Left kidney (tissue), 1 donor: ENCODE measurements at regions not wholly inside any gene's neighbourhood (a gene's known extent, or its start where the extent isn't known, plus 50 kb on each side); places are given as distances from the start of the nearest gene placed in this dataset.
"Not testable (repeated sequence)": the region's sequence is repeated elsewhere in the genome, so short reads cannot be mapped to it uniquely, and the experiment has no call there.

Experiments
- DNase-seq: peaks from one replicate; pipeline ENCODE4 v3.0.0-alpha.2; 2013

- no peak for DNase-seq
These were observed 63.3 kb upstream of the VIPR2 start for GRCh38 chr7:159207951-159208350.

DNA sequence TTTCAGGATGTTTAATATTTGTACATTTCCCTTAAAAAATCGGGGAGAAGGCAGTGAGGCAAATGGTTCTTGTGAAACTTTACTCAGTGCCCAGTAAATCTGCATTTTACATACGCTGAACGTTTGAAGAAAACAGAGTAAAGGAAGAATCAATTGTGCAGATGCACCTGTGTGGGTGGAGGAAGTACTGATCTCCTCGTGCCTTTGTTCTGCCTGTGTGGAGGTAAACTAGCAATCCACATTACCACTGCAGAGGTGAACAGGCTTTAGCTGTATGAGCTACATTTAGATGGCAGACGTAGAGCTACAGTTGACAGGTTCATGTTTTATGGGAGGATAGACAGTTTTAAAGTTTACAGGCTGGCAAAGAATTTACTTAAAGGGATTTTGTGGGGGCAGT is 62.7 kb upstream of the VIPR2 start:
- no peak for DNase-seq

GRCh38 chr7:159205833-159206232 is 61.2 kb upstream of the VIPR2 start:
- DNase-seq: no peak

DNA sequence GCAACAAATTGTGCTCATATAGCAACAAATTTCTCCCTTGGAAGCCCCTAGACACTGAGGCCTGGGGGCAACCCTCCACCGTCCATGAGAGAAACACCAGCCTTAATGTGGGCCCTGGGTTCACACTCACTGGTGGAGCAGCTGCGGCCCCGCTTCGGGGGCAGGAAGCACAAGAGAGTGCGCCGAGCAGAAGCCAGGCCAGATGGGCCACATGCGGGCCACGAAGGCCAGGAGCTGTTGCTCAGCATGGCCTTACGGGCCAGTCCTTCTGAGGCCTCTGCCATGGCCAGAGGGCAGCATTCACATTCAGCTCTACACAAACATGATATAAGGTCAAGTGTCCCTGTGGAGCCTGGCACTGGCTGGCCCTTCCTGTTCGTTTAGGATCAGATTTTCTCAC is 60.0 kb upstream of the VIPR2 start:
- no peak for DNase-seq

DNA sequence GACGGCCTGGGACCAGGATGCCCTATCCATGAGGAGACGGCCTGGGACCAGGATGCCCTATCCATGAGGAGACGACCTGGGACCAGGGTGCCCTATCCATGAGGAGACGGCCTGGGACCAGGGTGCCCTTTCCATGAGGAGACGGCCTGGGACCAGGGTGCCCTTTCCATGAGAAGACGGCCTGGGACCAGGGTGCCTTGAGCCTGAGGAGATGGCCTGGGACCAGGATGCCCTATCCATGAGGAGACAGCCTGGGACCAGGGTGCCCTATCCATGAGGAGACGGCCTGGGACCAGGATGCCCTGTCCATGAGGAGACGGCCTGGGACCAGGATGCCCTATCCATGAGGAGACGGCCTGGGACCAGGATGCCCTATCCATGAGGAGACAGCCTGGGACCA is 58.6 kb upstream of the VIPR2 start:
- not testable (repeated sequence) for DNase-seq

- no peak for DNase-seq
These were observed 57.2 kb upstream of the VIPR2 start for GRCh38 chr7:159201722-159202330.

DNA sequence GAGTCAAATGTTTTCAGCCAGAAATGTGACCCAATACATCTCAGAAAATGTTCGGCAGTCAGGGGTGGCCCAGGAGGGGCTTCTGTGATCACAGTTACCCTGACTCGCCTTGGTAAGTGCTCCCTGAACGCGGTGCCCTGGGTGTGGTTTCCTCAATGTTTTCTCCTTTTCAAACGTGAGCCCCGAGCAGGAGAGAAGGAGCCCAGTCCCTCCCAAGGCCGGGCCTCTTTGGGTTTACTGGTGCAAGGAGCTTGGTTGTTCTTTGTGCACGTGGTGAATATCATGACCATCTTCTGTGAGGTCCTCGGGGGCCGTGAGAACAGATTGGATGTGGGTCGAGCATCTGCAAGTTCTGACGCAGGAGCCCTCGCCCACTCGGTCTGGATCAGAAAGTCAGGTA is 55.8 kb upstream of the VIPR2 start:
- no peak for DNase-seq

DNA sequence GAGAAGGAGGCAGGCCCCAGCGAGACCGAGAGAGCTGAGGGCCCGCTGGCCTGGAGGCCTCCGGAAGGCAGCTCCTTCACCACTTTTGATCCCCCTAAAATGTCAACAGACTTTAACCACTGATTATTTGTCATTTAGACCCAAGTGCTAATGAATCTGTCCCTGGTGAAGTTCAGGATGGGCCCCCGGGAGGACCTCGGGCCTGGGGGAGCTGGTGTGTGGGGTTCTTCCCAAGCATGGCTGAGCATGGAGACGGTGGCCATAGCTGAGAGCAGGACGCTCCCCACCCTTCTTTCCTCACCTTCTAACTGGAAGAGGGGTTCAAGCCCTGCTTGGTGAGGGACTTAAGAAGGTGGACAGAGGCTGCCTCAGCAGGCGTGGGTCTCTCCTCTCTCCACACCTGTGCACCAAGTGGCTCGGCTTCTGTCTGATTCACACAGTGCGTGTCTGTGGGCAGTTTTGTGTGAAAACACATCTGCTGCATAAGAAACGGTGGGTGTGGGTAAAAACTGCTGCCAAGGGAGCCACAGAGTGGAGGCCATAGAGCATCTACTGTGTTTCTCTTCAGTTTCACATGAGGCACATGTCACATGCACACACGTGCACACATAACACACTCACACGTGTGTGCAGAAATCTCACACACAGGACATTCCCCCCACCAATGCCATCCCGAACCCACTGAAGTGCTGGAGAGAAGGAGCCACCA is 53.5 kb upstream of the VIPR2 start:
- no peak for DNase-seq

DNA sequence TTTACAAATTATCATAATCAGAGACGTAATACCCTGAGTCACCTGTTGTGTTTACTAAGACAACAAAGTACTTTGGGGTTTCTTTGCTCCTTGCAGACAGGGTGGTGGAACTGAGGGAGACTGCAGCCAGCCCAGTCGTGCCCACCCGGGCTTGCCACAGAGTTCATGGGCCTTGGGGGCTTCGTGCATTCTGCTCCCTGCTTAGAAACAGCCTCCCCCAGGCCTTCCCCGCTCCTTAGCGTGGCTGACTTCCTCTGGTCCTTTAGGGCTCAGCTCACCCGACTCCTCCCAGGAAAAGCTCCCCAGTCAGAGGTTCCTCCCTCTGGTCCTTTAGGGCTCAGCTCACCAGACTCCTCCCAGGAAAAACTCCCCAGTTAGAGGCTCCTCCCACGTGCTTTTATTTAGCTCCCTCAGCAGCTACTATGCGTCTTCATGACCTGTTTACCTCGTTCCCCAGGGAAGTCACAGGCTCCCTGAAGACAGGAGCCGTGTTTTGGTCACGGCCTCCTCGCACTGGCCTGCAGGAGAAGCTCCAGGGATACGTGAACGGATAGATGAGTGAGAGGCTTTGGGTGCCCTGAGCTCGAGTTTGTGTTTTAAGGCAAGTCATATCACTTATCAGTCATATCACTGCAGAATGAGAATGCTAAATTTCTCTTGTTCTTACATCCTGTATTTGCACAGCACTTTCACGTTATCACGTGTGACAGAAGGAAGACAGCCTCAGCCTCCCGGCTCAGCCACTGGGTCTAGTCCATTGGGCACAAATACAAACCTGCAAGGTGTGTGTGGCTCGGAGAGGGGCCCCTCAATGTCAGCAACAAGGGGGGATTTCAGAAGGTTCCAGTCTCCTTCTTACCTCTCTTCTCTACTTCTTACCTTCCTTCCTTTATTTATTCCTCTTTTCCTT is 52.7 kb upstream of the VIPR2 start:
- peak; percentile 48 for DNase-seq

- no peak for DNase-seq
These were observed 51.9 kb upstream of the VIPR2 start for GRCh38 chr7:159196584-159196983.

- no peak for DNase-seq
These were observed 51.3 kb upstream of the VIPR2 start for GRCh38 chr7:159195946-159196345.
